ENCODE measurements at regions not wholly inside any gene's neighbourhood (a gene's known extent, or its start where the extent isn't known, plus 50 kb on each side); places are given as distances from the start of the nearest gene placed in this dataset.

DNA sequence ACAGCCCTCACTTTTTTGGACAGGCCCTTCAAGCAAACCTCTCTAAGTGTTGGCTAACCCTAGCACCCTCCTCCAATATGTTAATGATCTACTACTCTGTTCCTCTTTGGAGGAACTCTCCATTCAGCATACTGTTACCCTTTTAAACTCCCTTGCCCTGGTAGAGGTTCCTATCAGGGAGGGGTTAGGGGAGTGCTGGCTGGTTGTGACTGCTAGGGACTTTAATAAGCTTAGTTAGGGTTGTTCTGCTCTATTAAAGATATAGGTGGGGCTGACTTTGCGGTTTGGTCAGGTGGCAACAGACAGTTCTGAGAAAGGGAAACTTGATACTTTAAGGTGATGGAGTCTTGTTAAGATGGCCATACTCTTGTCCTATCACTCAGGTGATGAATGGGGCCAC, 301.5 kb upstream of the FBXO33 start:
- Histone ChIP-seq H4K5ac (ENCODE audit: insufficient read length, low read depth, low read length) (no peak overlapping the region), H4K91ac (ENCODE audit: insufficient read length, low read depth, low read length) (no peak overlapping the region), H3K9me3 (ENCODE audit: control insufficient read depth, low read depth, low read length) (no peaks in the 10 kb centered on the region), H2BK120ac (ENCODE audit: low read depth, low read length, poor library complexity, severe bottlenecking) (no peak overlapping the region), H3K4ac (ENCODE audit: low read depth, low read length) (no peak overlapping the region), H3T11ph (ENCODE audit: low read length) (no peak overlapping the region), H2BK15ac (ENCODE audit: low read depth, low read length) (no peak overlapping the region), H2BK20ac (ENCODE audit: low read depth, low read length, poor library complexity, severe bottlenecking) (no peak overlapping the region), H3K56ac (ENCODE audit: insufficient read length, low read depth, low read length) (no peak overlapping the region), H3K9ac (ENCODE audit: extremely low read depth, insufficient read length, low read length) (no peak overlapping the region), H3K23me2 (ENCODE audit: insufficient read length, low read depth, low read length, poor library complexity, severe bottlenecking) (no peaks in the 10 kb centered on the region), H2BK12ac (ENCODE audit: insufficient read length, low read depth, low read length) (no peak overlapping the region), H4K8ac (replicated peaks; ENCODE audit: insufficient read length, low read depth, low read length) (no peak overlapping the region), H3K27me3 (ENCODE audit: insufficient read depth, low read length) (no peaks in the 10 kb centered on the region), H3K4me1 (ENCODE audit: insufficient read depth, low read length) (no peaks in the 10 kb centered on the region), H3K4me2 (ENCODE audit: insufficient read depth, insufficient read length, low read length) (no peak overlapping the region), H3K27ac (ENCODE audit: insufficient read length, low read depth, low read length) (no peak overlapping the region), H3K23ac (ENCODE audit: insufficient read length, low read depth, low read length) (no peak overlapping the region), H4K20me1 (ENCODE audit: control insufficient read depth, insufficient read depth, insufficient read length) (no peaks in the 10 kb centered on the region), H2AFZ (ENCODE audit: low read length) (no peak overlapping the region), H2AK5ac (ENCODE audit: insufficient read length, low read length) (no peak overlapping the region), H3K79me2 (ENCODE audit: insufficient read depth, low read length) (no peaks in the 10 kb centered on the region), H2BK5ac (ENCODE audit: insufficient read length, low read length) (no peak overlapping the region), H3K79me1 (ENCODE audit: insufficient read depth, low read depth, low read length, poor library complexity, severe bottlenecking) (no peaks in the 10 kb centered on the region), H3K18ac (ENCODE audit: insufficient read length, low read depth, low read length) (no peak overlapping the region), H3K14ac (ENCODE audit: insufficient read depth, low read length) (no peak overlapping the region)
- Mint-ChIP-seq H3K9me3 (peaks cover 5 to 8% of the 10 kb centered on the region in 2 experiments; a peak in 3 of 5 replicates), H3K27me3 (ENCODE audit: low read depth) (peaks cover 3% of the 10 kb centered on the region), H3K4me3 (no peak overlapping the region), H3K27ac (no peak overlapping the region; a peak in 1 of 7 replicates), H3K4me1 (peaks cover 11 to 12% of the 10 kb centered on the region in 2 experiments; a peak in 3 of 4 replicates), H3K36me3 (ENCODE audit: insufficient read depth in 1 of 3, low read depth in 3 of 3) (peaks cover 0 to 4% (median 0%) of the 10 kb centered on the region in 3 experiments; a peak in 2 of 7 replicates)
- no peak for DNase-seq
- no CpG with 5 or more reads among the region's 1 CpG for WGBS (ENCODE audit: extremely low coverage, insufficient read length, low lambda C conversion rate)
- TF ChIP-seq, protein P1, sequence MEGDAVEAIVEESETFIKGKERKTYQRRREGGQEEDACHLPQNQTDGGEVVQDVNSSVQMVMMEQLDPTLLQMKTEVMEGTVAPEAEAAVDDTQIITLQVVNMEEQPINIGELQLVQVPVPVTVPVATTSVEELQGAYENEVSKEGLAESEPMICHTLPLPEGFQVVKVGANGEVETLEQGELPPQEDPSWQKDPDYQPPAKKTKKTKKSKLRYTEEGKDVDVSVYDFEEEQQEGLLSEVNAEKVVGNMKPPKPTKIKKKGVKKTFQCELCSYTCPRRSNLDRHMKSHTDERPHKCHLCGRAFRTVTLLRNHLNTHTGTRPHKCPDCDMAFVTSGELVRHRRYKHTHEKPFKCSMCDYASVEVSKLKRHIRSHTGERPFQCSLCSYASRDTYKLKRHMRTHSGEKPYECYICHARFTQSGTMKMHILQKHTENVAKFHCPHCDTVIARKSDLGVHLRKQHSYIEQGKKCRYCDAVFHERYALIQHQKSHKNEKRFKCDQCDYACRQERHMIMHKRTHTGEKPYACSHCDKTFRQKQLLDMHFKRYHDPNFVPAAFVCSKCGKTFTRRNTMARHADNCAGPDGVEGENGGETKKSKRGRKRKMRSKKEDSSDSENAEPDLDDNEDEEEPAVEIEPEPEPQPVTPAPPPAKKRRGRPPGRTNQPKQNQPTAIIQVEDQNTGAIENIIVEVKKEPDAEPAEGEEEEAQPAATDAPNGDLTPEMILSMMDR (conservative IDR thresholded peaks at IDR 0.05), result no peak
